ENCODE measurements at regions not wholly inside any gene's neighbourhood (a gene's known extent, or its start where the extent isn't known, plus 50 kb on each side); places are given as distances from the start of the nearest gene placed in this dataset.

- TF ChIP-seq EZH2 (IDR thresholded peaks at IDR 0.05; ENCODE audit: insufficient read depth, low read length) (no peak), CTCF (IDR thresholded peaks at IDR 0.05; ENCODE audit: insufficient read depth, low read depth, low read length) (no peak)
Observed at GRCh38 chr18:47587587-47587986, 336.1 kb upstream of the SKOR2 start.

Data from astrocyte (in vitro differentiated cells and primary cell).